ENCODE measurements at regions not wholly inside any gene's neighbourhood (a gene's known extent, or its start where the extent isn't known, plus 50 kb on each side); places are given as distances from the start of the nearest gene placed in this dataset.
A peak's percentile ranks its signal among the peaks of the same experiment; 100 is the strongest.

GRCh38 chr2:6728156-6728555 is 137.6 kb downstream of the CMPK2 start:
- no peak for DNase-seq

- DNase-seq, result no peak
These were observed 135.7 kb downstream of the CMPK2 start for GRCh38 chr2:6730003-6730402.

- DNase-seq, result no peak
These were observed 134.8 kb downstream of the CMPK2 start for GRCh38 chr2:6730649-6731532.

- no peak for DNase-seq
These were observed 126.2 kb downstream of the CMPK2 start for GRCh38 chr2:6739547-6739946.

- DNase-seq, result no peak
These were observed 124.5 kb downstream of the CMPK2 start for GRCh38 chr2:6741229-6741628.

- no peak for DNase-seq
These were observed 121.7 kb downstream of the CMPK2 start for GRCh38 chr2:6744038-6744437.

GRCh38 chr2:6747433-6747832 is 118.3 kb downstream of the CMPK2 start:
- DNase-seq, result no peak

- no peak for DNase-seq
These were observed 117.2 kb downstream of the CMPK2 start for GRCh38 chr2:6748406-6749067.

- DNase-seq, result no peak
These were observed 115.7 kb downstream of the CMPK2 start for GRCh38 chr2:6749962-6750361.

GRCh38 chr2:6750411-6751158 is 115.1 kb downstream of the CMPK2 start:
- no peak for DNase-seq

- no peak for DNase-seq
These were observed 111.3 kb downstream of the CMPK2 start for GRCh38 chr2:6754419-6754818.

GRCh38 chr2:6755456-6755855 is 110.3 kb downstream of the CMPK2 start:
- DNase-seq, result no peak

- no peak for DNase-seq
These were observed 108.5 kb downstream of the CMPK2 start for GRCh38 chr2:6757215-6757614.

GRCh38 chr2:6759689-6760088 is 106.0 kb downstream of the CMPK2 start:
- no peak for DNase-seq

GRCh38 chr2:6760132-6760531 is 105.6 kb downstream of the CMPK2 start:
- DNase-seq, result no peak

- no peak for DNase-seq
These were observed 100.6 kb downstream of the CMPK2 start for GRCh38 chr2:6764968-6765723.

- DNase-seq, result no peak
These were observed 96.4 kb downstream of the CMPK2 start for GRCh38 chr2:6769346-6769745.

GRCh38 chr2:6770006-6770405 is 95.7 kb downstream of the CMPK2 start:
- no peak for DNase-seq

- peak; percentile 12 for DNase-seq
These were observed 93.8 kb downstream of the CMPK2 start for GRCh38 chr2:6771634-6772611.

- DNase-seq, result peak; percentile 68
These were observed 92.6 kb downstream of the CMPK2 start for GRCh38 chr2:6773007-6773693.
